CD4-positive, alpha-beta T cell (primary cell): ENCODE measurements at regions not wholly inside any gene's neighbourhood (a gene's known extent, or its start where the extent isn't known, plus 50 kb on each side); places are given as distances from the start of the nearest gene placed in this dataset.
"Not testable (repeated sequence)": the region's sequence is repeated elsewhere in the genome, so short reads cannot be mapped to it uniquely, and the experiment has no call there.

Source experiments
- ATAC-seq: fragments of 200-7000 bp; cut with Tn5 transposase; one replicate; pipeline ENCODE4 v1.10.0; 2022; ENCODE audit warnings: mild to moderate bottlenecking; ENCODE audit not compliant: poor library complexity
- CTCF ChIA-PET: fragments of 350-600 bp; sonication (Branson Sonifier 250); formaldehyde crosslinking; loops from one replicate; lab custom pipeline; 2021; ENCODE audit warnings: antibody characterized with exemption, inconsistent platforms; lab: Charles Lee
- POLR2A ChIA-PET: fragments of 350-600 bp; sonication (Branson Sonifier 250); formaldehyde crosslinking; loops from one replicate; lab custom pipeline; 2021; ENCODE audit warnings: antibody characterized with exemption, inconsistent platforms; lab: Charles Lee
- DNase-seq, 14 experiments: peaks; one replicate each; pipeline ENCODE4 v3.0.0-alpha.2; 2013 to 2020; ENCODE audit warnings: mixed read lengths in 2 of 14
- H3K27ac ChIP-seq, 2 donors: one replicate each; pipeline versions ENCODE4 v1.5.1 to v1.7.0; 2013; ENCODE audit warnings: low read length in 2 of 2, low read depth in 1 of 2, mild to moderate bottlenecking in 1 of 2
- H3K27me3 ChIP-seq, 2 experiments: 1 replicate in 1 of 2; 2 replicates in 1 of 2; pipeline versions ENCODE4 v1.6.1 to v1.7.0; 2013; ENCODE audit warnings: low read length in 2 of 2, control low read depth in 1 of 2, mild to moderate bottlenecking in 1 of 2, moderate library complexity in 1 of 2; ENCODE audit not compliant: insufficient read depth in 2 of 2, control insufficient read depth in 1 of 2
- H3K36me3 ChIP-seq: one replicate; pipeline ENCODE4 v1.6.1; 2013; ENCODE audit warnings: low read length, control low read depth; ENCODE audit not compliant: insufficient read depth
- H3K4me1 ChIP-seq: one replicate; pipeline ENCODE4 v1.6.1; 2013; ENCODE audit warnings: low read length, control low read depth; ENCODE audit not compliant: insufficient read depth
- H3K4me3 ChIP-seq: one replicate; pipeline ENCODE4 v1.5.1; 2013; ENCODE audit warnings: mild to moderate bottlenecking, low read length, moderate library complexity
- H3K9me3 ChIP-seq, 2 experiments: 1 replicate in 1 of 2; 2 replicates in 1 of 2; pipeline versions ENCODE4 v1.6.1 to v1.7.0; 2013; ENCODE audit warnings: low read length in 2 of 2, mild to moderate bottlenecking in 2 of 2, control low read depth in 1 of 2, moderate library complexity in 1 of 2; ENCODE audit not compliant: control insufficient read depth in 1 of 2, insufficient read depth in 1 of 2
- H3K27ac Mint-ChIP-seq: one replicate; pipeline ENCODE4 v1.8.0; 2020; ENCODE audit warnings: mixed read lengths
- H3K27me3 Mint-ChIP-seq: one replicate; pipeline ENCODE4 v1.8.0; 2021; ENCODE audit warnings: mixed read lengths
- H3K36me3 Mint-ChIP-seq: one replicate; pipeline ENCODE4 v1.8.0; 2021; ENCODE audit warnings: low read depth, mixed read lengths
- H3K4me1 Mint-ChIP-seq: one replicate; pipeline ENCODE4 v1.8.0; 2021; ENCODE audit warnings: low read depth, mixed read lengths
- H3K4me3 Mint-ChIP-seq: one replicate; pipeline ENCODE4 v1.8.0; 2020; ENCODE audit warnings: mild to moderate bottlenecking, mixed read lengths
- H3K9me3 Mint-ChIP-seq: one replicate; pipeline ENCODE4 v1.8.0; 2020; ENCODE audit warnings: mixed read lengths
- intact Hi-C, 2 experiments: fragments of 100-400 bp; cut with DNase I in 1 of 2; cut with micrococcal nuclease in 1 of 2; formaldehyde crosslinking; loops; one replicate each; pipeline versions ENCODE4 v1.15.1 to v1.9.0; 2023 to 2025; cut with DNase I, micrococcal nuclease
- TF ChIP-seq, protein P1 (sequence below): fragments of 200-600 bp; IDR thresholded peaks from one replicate; pipeline ENCODE4 v1.8.0; 2022; ENCODE audit warnings: antibody characterized with exemption, mild to moderate bottlenecking

DNA sequence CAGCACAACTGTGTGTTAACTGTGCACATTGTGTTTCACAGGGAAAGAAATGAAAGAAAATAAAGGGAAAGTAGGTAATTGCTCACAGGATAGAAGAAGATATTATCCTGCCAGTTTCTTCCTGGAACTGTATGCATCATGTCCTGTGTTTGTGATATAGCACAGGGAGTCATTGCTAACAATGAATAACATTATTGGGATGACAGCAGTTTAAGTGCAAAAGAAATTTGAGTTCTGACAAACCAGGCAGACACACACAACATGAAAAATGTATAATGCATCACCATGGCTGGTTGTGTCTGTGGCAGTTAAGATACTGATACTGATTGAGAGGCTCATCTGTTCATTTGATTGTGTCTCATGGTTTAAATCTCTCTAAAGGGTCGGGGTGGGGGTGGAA is 145.4 kb downstream of the SPATA31D1 start:
- peaks cover 11% of the 10 kb centered on the region for H3K9me3 Mint-ChIP-seq
- no peaks in the 10 kb centered on the region for H3K36me3 Mint-ChIP-seq
- no peaks in the 10 kb centered on the region for H3K4me1 ChIP-seq
- H3K4me1 Mint-ChIP-seq, result no peaks in the 10 kb centered on the region
- no peaks in the 10 kb centered on the region for H3K36me3 ChIP-seq
- H3K27ac Mint-ChIP-seq, result no peak overlapping the region
- no peak overlapping the region for H3K4me3 ChIP-seq
- no peaks in the 10 kb centered on the region for H3K27me3 ChIP-seq
- no peaks in the 10 kb centered on the region for H3K27me3 Mint-ChIP-seq
- TF ChIP-seq, protein P1, sequence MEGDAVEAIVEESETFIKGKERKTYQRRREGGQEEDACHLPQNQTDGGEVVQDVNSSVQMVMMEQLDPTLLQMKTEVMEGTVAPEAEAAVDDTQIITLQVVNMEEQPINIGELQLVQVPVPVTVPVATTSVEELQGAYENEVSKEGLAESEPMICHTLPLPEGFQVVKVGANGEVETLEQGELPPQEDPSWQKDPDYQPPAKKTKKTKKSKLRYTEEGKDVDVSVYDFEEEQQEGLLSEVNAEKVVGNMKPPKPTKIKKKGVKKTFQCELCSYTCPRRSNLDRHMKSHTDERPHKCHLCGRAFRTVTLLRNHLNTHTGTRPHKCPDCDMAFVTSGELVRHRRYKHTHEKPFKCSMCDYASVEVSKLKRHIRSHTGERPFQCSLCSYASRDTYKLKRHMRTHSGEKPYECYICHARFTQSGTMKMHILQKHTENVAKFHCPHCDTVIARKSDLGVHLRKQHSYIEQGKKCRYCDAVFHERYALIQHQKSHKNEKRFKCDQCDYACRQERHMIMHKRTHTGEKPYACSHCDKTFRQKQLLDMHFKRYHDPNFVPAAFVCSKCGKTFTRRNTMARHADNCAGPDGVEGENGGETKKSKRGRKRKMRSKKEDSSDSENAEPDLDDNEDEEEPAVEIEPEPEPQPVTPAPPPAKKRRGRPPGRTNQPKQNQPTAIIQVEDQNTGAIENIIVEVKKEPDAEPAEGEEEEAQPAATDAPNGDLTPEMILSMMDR, result no peak
- DNase-seq (no peak), ATAC-seq (no peak)
- no peak overlapping the region for H3K27ac ChIP-seq
- H3K4me3 Mint-ChIP-seq, result no peak overlapping the region
- intact Hi-C loops, result no loop called here
- CTCF ChIA-PET, result no interaction called here
- peaks cover 0 to 9% of the 10 kb centered on the region in 2 experiments for H3K9me3 ChIP-seq
- POLR2A ChIA-PET, result no interaction called here

DNA sequence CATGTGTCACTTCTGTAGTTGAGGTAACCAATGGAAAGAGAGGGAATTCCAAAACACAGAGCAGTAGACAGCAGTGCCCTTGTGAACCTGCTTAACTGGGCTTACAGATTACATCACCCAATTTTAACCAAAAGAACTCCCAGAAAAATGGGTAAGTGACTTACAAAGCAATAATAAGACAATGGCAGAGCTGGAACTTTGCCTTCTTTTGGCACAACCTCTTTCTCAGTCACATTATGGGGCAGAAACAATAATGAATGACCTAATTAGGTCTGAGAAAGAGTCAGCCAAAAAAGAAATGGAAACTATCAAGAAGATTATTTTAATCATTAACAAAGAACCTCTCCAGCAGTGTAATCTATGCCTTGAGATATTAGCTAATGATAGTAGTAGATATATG is 146.5 kb downstream of the SPATA31D1 start:
- H3K27me3 Mint-ChIP-seq, result no peaks in the 10 kb centered on the region
- intact Hi-C loops, result no loop called here
- Histone ChIP-seq H3K36me3 (no peaks in the 10 kb centered on the region), H3K4me3 (no peak overlapping the region), H3K4me1 (no peaks in the 10 kb centered on the region), H3K27ac (no peak overlapping the region), H3K9me3 (peaks cover 0 to 9% of the 10 kb centered on the region in 2 experiments), H3K27me3 (no peaks in the 10 kb centered on the region)
- ChIA-PET CTCF (no interaction called here), POLR2A (no interaction called here)
- H3K36me3 Mint-ChIP-seq, result no peaks in the 10 kb centered on the region
- DNase-seq (no peak), ATAC-seq (no peak)
- H3K27ac Mint-ChIP-seq, result no peak overlapping the region
- no peak overlapping the region for H3K4me3 Mint-ChIP-seq
- H3K9me3 Mint-ChIP-seq, result peaks cover 11% of the 10 kb centered on the region
- H3K4me1 Mint-ChIP-seq, result no peaks in the 10 kb centered on the region
- TF ChIP-seq, protein P1, result no peak

DNA sequence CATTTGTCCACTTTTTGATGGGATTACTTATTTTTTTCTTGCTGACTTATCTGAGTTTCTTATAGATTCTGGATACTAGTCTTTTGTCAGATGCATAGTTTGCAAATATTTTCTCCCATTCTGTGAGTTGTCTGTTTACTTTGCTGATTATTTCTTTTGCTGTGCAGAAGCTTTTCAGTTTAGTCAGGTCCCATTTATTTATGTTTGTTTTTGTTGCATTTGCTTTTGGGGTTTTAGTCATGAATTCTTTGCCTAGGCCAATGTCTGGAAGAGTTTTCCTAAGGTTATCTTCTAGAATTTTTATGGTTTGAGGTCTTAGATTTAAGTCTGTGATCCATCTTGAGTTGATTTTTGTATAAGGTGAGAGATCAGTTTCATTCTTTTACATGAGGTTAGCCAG is 149.5 kb downstream of the SPATA31D1 start:
- H3K36me3 Mint-ChIP-seq, H3K27me3 Mint-ChIP-seq, H3K27ac Mint-ChIP-seq, H3K27ac ChIP-seq, H3K9me3 ChIP-seq, intact Hi-C loops, CTCF ChIA-PET, H3K4me1 ChIP-seq, DNase-seq, H3K9me3 Mint-ChIP-seq, H3K36me3 ChIP-seq, POLR2A ChIA-PET, H3K4me3 Mint-ChIP-seq, ATAC-seq, H3K4me1 Mint-ChIP-seq, H3K27me3 ChIP-seq, H3K4me3 ChIP-seq: not testable (repeated sequence)

DNA sequence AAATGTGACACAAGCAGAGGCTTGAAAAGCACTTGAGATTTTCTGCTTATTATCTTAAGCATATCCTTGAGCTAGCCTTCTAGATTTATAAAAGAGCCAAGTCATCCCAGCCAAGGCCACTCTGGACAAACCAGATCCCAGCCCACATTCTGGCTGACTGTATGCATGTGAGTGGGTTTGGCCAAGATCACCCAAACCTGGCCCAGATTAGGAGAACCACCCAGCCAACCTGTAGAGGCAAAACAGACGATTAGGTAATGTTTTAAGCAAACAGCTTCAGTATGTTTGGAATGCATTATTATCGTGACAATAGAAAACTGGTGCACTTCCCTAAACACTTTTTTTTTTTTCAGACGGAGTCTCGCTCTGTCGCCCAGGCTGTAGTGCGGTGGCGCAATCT is 151.9 kb downstream of the SPATA31D1 start:
- no peaks in the 10 kb centered on the region for H3K36me3 Mint-ChIP-seq
- H3K27me3 Mint-ChIP-seq, result no peaks in the 10 kb centered on the region
- no peak for ATAC-seq
- CTCF ChIA-PET, result no interaction called here
- no peak for DNase-seq
- no peak overlapping the region for H3K4me3 Mint-ChIP-seq
- POLR2A ChIA-PET, result interaction anchor here (0.7 kb wide), 1 partner anchor 16 kb away, joined by 3 read pairs; no protein-coding TSS in a partner anchor
- intact Hi-C loops, result no loop called here
- TF ChIP-seq, protein P1, result no peak
- no peak overlapping the region for H3K27ac ChIP-seq
- H3K4me3 ChIP-seq, result no peak overlapping the region
- H3K36me3 ChIP-seq, result no peaks in the 10 kb centered on the region
- H3K27me3 ChIP-seq, result no peaks in the 10 kb centered on the region
- no peaks in the 10 kb centered on the region for H3K4me1 Mint-ChIP-seq
- H3K27ac Mint-ChIP-seq, result no peak overlapping the region
- H3K9me3 ChIP-seq, result no peaks in the 10 kb centered on the region
- H3K4me1 ChIP-seq, result no peaks in the 10 kb centered on the region
- peaks cover 7% of the 10 kb centered on the region for H3K9me3 Mint-ChIP-seq
